HepG2 (cell line): ENCODE measurements at regions not wholly inside any gene's neighbourhood (a gene's known extent, or its start where the extent isn't known, plus 50 kb on each side); places are given as distances from the start of the nearest gene placed in this dataset.

Experiments used
- ARNT ChIP-seq: fragments of 450-650 bp; IDR thresholded peaks from 2 replicates; pipeline ENCODE4 v1.6.1; 2017
- ARNTL ChIP-seq: sonication (generic); formaldehyde crosslinking; IDR thresholded peaks from 2 replicates; pipeline ENCODE4 v1.4.0; 2020; ENCODE audit warnings: mild to moderate bottlenecking, missing genetic modification reagents
- ASH2L ChIP-seq: fragments of 300-600, 200-600 bp; sonication (generic); IDR thresholded peaks from 2 replicates; pipeline ENCODE4 v1.7.0; 2017; ENCODE audit warnings: low read depth, mild to moderate bottlenecking, moderate library complexity, mixed read lengths, low read length; ENCODE audit not compliant: insufficient read length
- JUN ChIP-seq: sonication (generic); formaldehyde crosslinking; IDR thresholded peaks from 2 replicates; pipeline ENCODE4 v1.4.0; 2020; ENCODE audit warnings: mild to moderate bottlenecking, missing genetic modification reagents
- RNF219 ChIP-seq: sonication (generic); formaldehyde crosslinking; IDR thresholded peaks from 2 replicates; pipeline ENCODE4 v1.5.0; 2020; ENCODE audit warnings: mild to moderate bottlenecking, missing genetic modification reagents
- USF2 ChIP-seq, 2 experiments: sonication (generic) in 1 of 2; formaldehyde crosslinking in 1 of 2; IDR thresholded peaks; 2 replicates each; pipeline versions ENCODE4 v1.5.1 to v1.6.1; 2011 to 2020; ENCODE audit warnings: borderline replicate concordance in 1 of 2, low read depth in 1 of 2, low read length in 1 of 2, mild to moderate bottlenecking in 1 of 2, missing genetic modification reagents in 1 of 2, moderate library complexity in 1 of 2
- ZNF512 ChIP-seq: sonication (generic); formaldehyde crosslinking; IDR thresholded peaks from 2 replicates; pipeline ENCODE4 v1.4.0; 2020; ENCODE audit warnings: mild to moderate bottlenecking, missing genetic modification reagents
- ZNF784 ChIP-seq: sonication (generic); formaldehyde crosslinking; IDR thresholded peaks from 2 replicates; pipeline ENCODE4 v1.5.1; 2020; ENCODE audit warnings: missing genetic modification reagents, mild to moderate bottlenecking, borderline replicate concordance

- TF ChIP-seq ASH2L (no peak), JUN (CRISPR knock-in tag) (no peak), ARNT (no peak), ZNF784 (no peak), RNF219 (no peak), ZNF512 (CRISPR knock-in tag) (no peak), ARNTL (CRISPR knock-in tag) (no peak), USF2 (IDR thresholded peaks at IDR 0.05; ENCODE audit: low read depth, low read length) (no peak), USF2 (CRISPR knock-in tag; IDR thresholded peaks at IDR 0.05; ENCODE audit: borderline replicate concordance) (no peak)
Measured at GRCh38 chr13:111956261-111957151, 110.4 kb upstream of the SOX1 start.
